ENCODE measurements at regions not wholly inside any gene's neighbourhood (a gene's known extent, or its start where the extent isn't known, plus 50 kb on each side); places are given as distances from the start of the nearest gene placed in this dataset.
"Not testable (repeated sequence)": the region's sequence is repeated elsewhere in the genome, so short reads cannot be mapped to it uniquely, and the experiment has no call there.

GRCh38 chr2:234156326-234156725, 105.8 kb downstream of the SPP2 start:
- no peak for DNase-seq

GRCh38 chr2:234152835-234153234, 102.3 kb downstream of the SPP2 start:
- DNase-seq: not testable (repeated sequence)

GRCh38 chr2:234147335-234147861, 96.9 kb downstream of the SPP2 start:
- DNase-seq: no peak

- peak; percentile 96 for DNase-seq
These were observed 95.8 kb downstream of the SPP2 start for GRCh38 chr2:234146087-234146826.

GRCh38 chr2:234145511-234145910, 95.0 kb downstream of the SPP2 start:
- peak; percentile 59 for DNase-seq

GRCh38 chr2:234145057-234145456, 94.6 kb downstream of the SPP2 start:
- DNase-seq: no peak

GRCh38 chr2:234143896-234144295, 93.4 kb downstream of the SPP2 start:
- no peak for DNase-seq

- no peak for DNase-seq
These were observed 92.0 kb downstream of the SPP2 start for GRCh38 chr2:234142530-234142929.

GRCh38 chr2:234139755-234140154, 89.3 kb downstream of the SPP2 start:
- no peak for DNase-seq

GRCh38 chr2:234138836-234139235, 88.3 kb downstream of the SPP2 start:
- no peak for DNase-seq

- peak; percentile 62 for DNase-seq
These were observed 87.0 kb downstream of the SPP2 start for GRCh38 chr2:234137400-234138014.

GRCh38 chr2:234136461-234136860, 86.0 kb downstream of the SPP2 start:
- peak; percentile 13 for DNase-seq

- DNase-seq: peak; percentile 83
These were observed 85.3 kb downstream of the SPP2 start for GRCh38 chr2:234135750-234136221.

GRCh38 chr2:234134496-234134895, 84.0 kb downstream of the SPP2 start:
- no peak for DNase-seq

- DNase-seq: peak; percentile 89
These were observed 82.5 kb downstream of the SPP2 start for GRCh38 chr2:234133004-234133403.

GRCh38 chr2:234130777-234131181, 80.3 kb downstream of the SPP2 start:
- DNase-seq: no peak

GRCh38 chr2:234128606-234129005, 78.1 kb downstream of the SPP2 start:
- DNase-seq: no peak

Measured in fibroblast of skin of abdomen (primary cell).